Psoas muscle (tissue), 7 donors: ENCODE measurements at regions not wholly inside any gene's neighbourhood (a gene's known extent, or its start where the extent isn't known, plus 50 kb on each side); places are given as distances from the start of the nearest gene placed in this dataset.

Source experiments
- ATAC-seq, 4 donors: fragments of 200-7000 bp; cut with Tn5 transposase; one replicate each; pipeline ENCODE4 v1.9.1; 2020; ENCODE audit warnings: moderate library complexity in 3 of 4, mild to moderate bottlenecking in 2 of 4
- DNase-seq, 2 donors: peaks; one replicate each; pipeline ENCODE4 v3.0.0-alpha.2; 2020
- H3K27ac ChIP-seq: fragments of 200-600 bp; one replicate; pipeline ENCODE4 v1.8.0; 2022
- H3K27me3 ChIP-seq, 3 donors: fragments of 200-600 bp in 1 of 3; one replicate each; pipeline versions ENCODE4 v1.6.1 to v1.8.0; 2013 to 2022; ENCODE audit warnings: low read length in 2 of 3, mild to moderate bottlenecking in 2 of 3, moderate library complexity in 1 of 3; ENCODE audit not compliant: insufficient read depth in 3 of 3
- H3K36me3 ChIP-seq, 2 donors: fragments of 200-600 bp in 1 of 2; one replicate each; pipeline versions ENCODE4 v1.6.1 to v1.8.0; 2013 to 2022; ENCODE audit warnings: low read depth in 1 of 2, mild to moderate bottlenecking in 1 of 2, moderate library complexity in 1 of 2; ENCODE audit not compliant: insufficient read depth in 1 of 2
- H3K4me1 ChIP-seq: fragments of 200-600 bp; one replicate; pipeline ENCODE4 v1.8.0; 2022
- H3K4me3 ChIP-seq: fragments of 200-600 bp; one replicate; pipeline ENCODE4 v1.8.0; 2022; ENCODE audit warnings: mild to moderate bottlenecking
- H3K9me3 ChIP-seq: fragments of 200-600 bp; one replicate; pipeline ENCODE4 v1.8.0; 2022
- CTCF ChIP-seq: fragments of 200-600 bp; IDR thresholded peaks from one replicate; pipeline ENCODE4 v1.8.0; 2022; ENCODE audit warnings: antibody characterized with exemption
- WGBS, 3 donors: extraction: QIAGEN DNeasy Blood & Tissue Kit; methylation state at CpG; one replicate each; pipeline versions ENCODE4 v1.1.6 to v1.1.7; 2013; 5-methylcytosine and 5-hydroxymethylcytosine counted together
- intact Hi-C, 2 donors: fragments of 100-400 bp; cut with DNase I; formaldehyde crosslinking; loops; one replicate each; pipeline versions ENCODE4 v1.11.0 to v1.14.2; 2022
- donor health status: healthy with polysubstance abuse.
- donor health status: DM: no; HTN: no; CAD: no; lungs with moderate emphysema.
- donor health status: Bipolar disorder and iron deficiency.
- donor health status: healthy.
- donor health status: DM: yes; HTN: yes; CAD: no.
- donor health status: DM: no; HTN: no; CAD: no.
- donor health status: DM: yes; HTN: yes; CAD: no.

DNA sequence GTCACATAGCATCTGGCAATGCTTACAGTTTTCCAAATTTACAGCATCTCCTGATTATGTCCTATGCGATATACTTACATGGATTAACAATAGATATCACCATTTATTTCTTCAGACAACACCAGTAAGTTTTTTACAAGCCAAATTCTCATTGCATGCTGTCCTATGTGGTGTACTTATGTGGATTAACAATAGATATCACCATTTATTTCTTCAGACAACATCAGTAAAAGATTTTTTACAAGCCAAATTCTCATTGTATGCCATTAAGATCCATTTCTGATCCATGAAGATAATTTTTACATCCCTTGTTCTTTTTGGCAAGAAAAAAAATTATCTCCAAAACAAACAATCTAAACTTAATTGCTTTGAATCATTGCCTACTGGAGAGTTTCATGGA lies 340.9 kb downstream of the KCNN2 start:
- intact Hi-C loops: no loop called here
- Histone ChIP-seq H3K9me3 (no peaks in the 10 kb centered on the region), H3K27ac (no peak overlapping the region), H3K27me3 (no peaks in the 10 kb centered on the region), H3K36me3 (no peaks in the 10 kb centered on the region), H3K4me1 (no peaks in the 10 kb centered on the region), H3K4me3 (no peak overlapping the region)
- no peak for TF ChIP-seq CTCF
- DNase-seq (no peak), ATAC-seq (no peak)
- 65 to 81% (median 66%) methylated on average over 1 of the region's 1 CpG for WGBS, 3 donors

DNA sequence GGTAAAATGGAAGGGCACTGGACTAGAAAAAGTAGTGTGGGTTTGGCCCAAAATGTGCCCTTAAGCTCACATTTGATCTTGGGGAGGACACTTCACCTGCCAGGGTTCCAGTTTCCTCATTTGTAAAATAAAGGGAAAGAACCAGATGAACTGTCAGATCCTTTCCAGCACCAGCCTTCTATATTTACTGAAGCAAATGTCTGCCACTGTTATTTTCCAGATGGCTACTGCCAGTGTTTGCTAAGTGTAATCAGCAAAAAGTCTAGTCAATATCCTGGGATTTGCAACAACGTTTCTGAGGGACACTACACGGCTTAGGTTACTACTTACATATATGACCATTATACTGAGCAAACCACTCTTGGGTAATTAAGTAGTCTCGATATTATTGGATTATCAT lies 340.3 kb downstream of the KCNN2 start:
- Histone ChIP-seq H3K9me3 (no peaks in the 10 kb centered on the region), H3K4me3 (no peak overlapping the region), H3K36me3 (no peaks in the 10 kb centered on the region), H3K27me3 (no peaks in the 10 kb centered on the region), H3K27ac (no peak overlapping the region), H3K4me1 (no peaks in the 10 kb centered on the region)
- ATAC-seq: no peak
- intact Hi-C loops: no loop called here
- no peak for DNase-seq
- no peak for TF ChIP-seq CTCF
- 61 to 67% (median 66%) methylated on average over 3 of the region's 3 CpGs for WGBS, 3 donors

DNA sequence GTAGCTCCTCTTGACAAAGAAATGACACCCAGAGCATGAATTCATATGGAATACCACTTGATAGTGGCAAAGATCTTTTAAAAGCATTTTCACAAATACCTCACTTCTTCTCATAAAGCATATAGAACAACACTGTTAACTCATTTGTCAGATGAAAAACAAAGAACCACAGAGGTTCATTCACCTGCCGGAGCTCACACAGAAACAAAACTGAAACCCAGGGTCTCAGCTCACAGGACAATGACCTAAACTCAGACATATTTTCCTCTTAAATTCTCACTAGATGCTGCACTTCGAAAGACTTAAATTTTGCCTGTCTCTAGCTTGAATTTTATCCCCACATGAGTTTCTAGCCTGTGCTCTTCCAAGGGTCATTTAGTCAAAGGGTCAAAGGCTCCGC lies 339.0 kb downstream of the KCNN2 start:
- H3K27me3 ChIP-seq: no peaks in the 10 kb centered on the region
- intact Hi-C loops: no loop called here
- no peak overlapping the region for H3K4me3 ChIP-seq
- H3K9me3 ChIP-seq: no peaks in the 10 kb centered on the region
- no peak overlapping the region for H3K27ac ChIP-seq
- DNase-seq (no peak), ATAC-seq (no peak)
- no peaks in the 10 kb centered on the region for H3K36me3 ChIP-seq
- no peak for TF ChIP-seq CTCF
- 79 to 82% (median 81%) methylated on average over 3 of the region's 3 CpGs for WGBS, 3 donors
- no peaks in the 10 kb centered on the region for H3K4me1 ChIP-seq

DNA sequence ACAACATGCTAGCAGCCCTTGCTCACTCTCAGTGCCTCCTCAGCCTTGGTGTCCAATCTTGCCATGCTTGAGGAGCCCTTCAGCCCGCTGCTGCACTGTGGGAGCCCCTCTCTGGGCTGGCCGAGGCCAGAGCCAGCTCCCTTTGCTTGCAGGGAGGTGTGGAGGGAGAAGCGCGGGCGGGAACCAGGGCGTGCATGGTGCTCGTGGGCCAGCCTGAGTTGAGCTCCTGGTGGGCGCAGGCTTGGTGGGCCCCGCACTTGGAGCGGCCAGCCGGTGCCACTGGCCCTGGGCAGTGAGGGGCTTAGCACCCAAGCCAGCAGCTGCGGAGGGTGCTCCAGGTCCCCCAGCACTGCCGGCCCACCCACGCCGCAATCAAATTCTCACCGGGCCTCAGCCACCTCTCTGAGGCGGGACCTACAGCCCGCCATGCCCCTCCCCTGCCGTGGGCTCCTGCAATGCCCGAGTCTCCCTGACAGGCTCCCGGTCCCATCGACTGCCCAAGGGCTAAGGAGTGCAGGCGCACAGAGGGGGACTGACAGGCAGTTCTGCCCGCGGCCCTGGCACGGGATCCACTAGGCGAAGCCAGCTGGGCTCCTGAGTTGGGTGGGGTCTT lies 333.5 kb downstream of the KCNN2 start:
- DNase-seq (peak in 1 of 2 donors; percentile 48), ATAC-seq (no peak)
- Histone ChIP-seq H3K9me3 (no peaks in the 10 kb centered on the region), H3K4me3 (no peak overlapping the region), H3K36me3 (no peaks in the 10 kb centered on the region), H3K27ac (no peak overlapping the region), H3K4me1 (no peaks in the 10 kb centered on the region), H3K27me3 (no peaks in the 10 kb centered on the region)
- intact Hi-C loops: no loop called here
- no peak for TF ChIP-seq CTCF
- 92 to 94% (median 93%) methylated on average over 22 to 27 of the region's 27 CpGs for WGBS, 3 donors

DNA sequence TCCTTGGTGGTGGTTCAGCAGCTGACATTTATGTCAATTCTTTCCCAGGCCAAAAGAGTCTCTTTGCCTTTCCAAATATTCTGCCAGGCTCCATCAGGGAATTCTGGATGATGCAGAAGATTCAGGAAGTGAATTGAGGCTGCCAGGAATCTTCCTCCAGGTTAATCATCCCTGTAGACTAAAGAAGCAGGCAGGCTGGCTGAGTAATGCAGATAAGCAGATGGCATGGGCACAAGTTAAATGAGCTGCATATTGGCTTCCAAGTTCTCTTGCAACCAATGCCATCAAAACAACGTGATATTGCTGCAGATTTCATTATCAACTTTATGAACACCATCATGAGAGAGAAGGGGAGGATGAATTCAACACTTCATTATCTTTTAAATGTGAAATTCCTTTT lies 324.5 kb downstream of the KCNN2 start:
- H3K9me3 ChIP-seq: no peaks in the 10 kb centered on the region
- no peaks in the 10 kb centered on the region for H3K4me1 ChIP-seq
- intact Hi-C loops: no loop called here
- 32 to 52% (median 52%) methylated on average over 1 of the region's 1 CpG for WGBS, 3 donors
- ATAC-seq (no peak), DNase-seq (no peak)
- H3K27me3 ChIP-seq: no peaks in the 10 kb centered on the region
- no peak overlapping the region for H3K4me3 ChIP-seq
- H3K36me3 ChIP-seq: no peaks in the 10 kb centered on the region
- no peak overlapping the region for H3K27ac ChIP-seq
- no peak for TF ChIP-seq CTCF
